Type B pancreatic cell (in vitro differentiated cells): ENCODE measurements at regions not wholly inside any gene's neighbourhood (a gene's known extent, or its start where the extent isn't known, plus 50 kb on each side); places are given as distances from the start of the nearest gene placed in this dataset.
"Not testable (repeated sequence)": the region's sequence is repeated elsewhere in the genome, so short reads cannot be mapped to it uniquely, and the experiment has no call there.

ENCODE experiments used
- DNase-seq: peaks from one replicate; pipeline ENCODE4 v3.0.0; 2021; ENCODE audit warnings: mixed read lengths; ENCODE audit not compliant: unreplicated experiment; ENCODE audit errors: extremely low spot score
- H3K27ac Mint-ChIP-seq: 2 replicates; pipeline ENCODE4 v1.8.0; 2021; ENCODE audit warnings: mild to moderate bottlenecking, mixed read lengths
- H3K27me3 Mint-ChIP-seq: 2 replicates; pipeline ENCODE4 v1.8.0; 2021; ENCODE audit warnings: mixed read lengths
- H3K36me3 Mint-ChIP-seq: 2 replicates; pipeline ENCODE4 v1.8.0; 2021; ENCODE audit warnings: mixed read lengths
- H3K4me1 Mint-ChIP-seq: one replicate; pipeline ENCODE4 v1.8.0; 2021; ENCODE audit warnings: mixed read lengths; ENCODE audit not compliant: unreplicated experiment
- H3K4me3 Mint-ChIP-seq: 2 replicates; pipeline ENCODE4 v1.8.0; 2021; ENCODE audit warnings: mild to moderate bottlenecking, mixed read lengths
- H3K9me3 Mint-ChIP-seq: 2 replicates; pipeline ENCODE4 v1.8.0; 2021; ENCODE audit warnings: mixed read lengths
- TF ChIP-seq, protein P1 (sequence below): fragments of 200-600 bp; sonication (generic); conservative IDR thresholded peaks from 2 replicates; pipeline ENCODE4 v1.5.0; 2021; ENCODE audit warnings: antibody characterized with exemption, mild to moderate bottlenecking

GRCh38 chr6:14569394-14569793, 451.8 kb downstream of the CD83 start:
- TF ChIP-seq, protein P1, sequence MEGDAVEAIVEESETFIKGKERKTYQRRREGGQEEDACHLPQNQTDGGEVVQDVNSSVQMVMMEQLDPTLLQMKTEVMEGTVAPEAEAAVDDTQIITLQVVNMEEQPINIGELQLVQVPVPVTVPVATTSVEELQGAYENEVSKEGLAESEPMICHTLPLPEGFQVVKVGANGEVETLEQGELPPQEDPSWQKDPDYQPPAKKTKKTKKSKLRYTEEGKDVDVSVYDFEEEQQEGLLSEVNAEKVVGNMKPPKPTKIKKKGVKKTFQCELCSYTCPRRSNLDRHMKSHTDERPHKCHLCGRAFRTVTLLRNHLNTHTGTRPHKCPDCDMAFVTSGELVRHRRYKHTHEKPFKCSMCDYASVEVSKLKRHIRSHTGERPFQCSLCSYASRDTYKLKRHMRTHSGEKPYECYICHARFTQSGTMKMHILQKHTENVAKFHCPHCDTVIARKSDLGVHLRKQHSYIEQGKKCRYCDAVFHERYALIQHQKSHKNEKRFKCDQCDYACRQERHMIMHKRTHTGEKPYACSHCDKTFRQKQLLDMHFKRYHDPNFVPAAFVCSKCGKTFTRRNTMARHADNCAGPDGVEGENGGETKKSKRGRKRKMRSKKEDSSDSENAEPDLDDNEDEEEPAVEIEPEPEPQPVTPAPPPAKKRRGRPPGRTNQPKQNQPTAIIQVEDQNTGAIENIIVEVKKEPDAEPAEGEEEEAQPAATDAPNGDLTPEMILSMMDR, result no peak
- Mint-ChIP-seq H3K27me3 (peaks cover 4% of the 10 kb centered on the region), H3K4me3 (no peak overlapping the region), H3K36me3 (no peaks in the 10 kb centered on the region), H3K4me1 (peaks cover 14% of the 10 kb centered on the region), H3K9me3 (peaks cover 3% of the 10 kb centered on the region), H3K27ac (no peak overlapping the region)
- no peak for DNase-seq

GRCh38 chr6:14569874-14570273, 452.3 kb downstream of the CD83 start:
- not testable (repeated sequence) for DNase-seq, H3K9me3 Mint-ChIP-seq, H3K36me3 Mint-ChIP-seq, H3K4me3 Mint-ChIP-seq, H3K27ac Mint-ChIP-seq, H3K27me3 Mint-ChIP-seq
- peaks cover 17% of the 10 kb centered on the region for H3K4me1 Mint-ChIP-seq

DNA sequence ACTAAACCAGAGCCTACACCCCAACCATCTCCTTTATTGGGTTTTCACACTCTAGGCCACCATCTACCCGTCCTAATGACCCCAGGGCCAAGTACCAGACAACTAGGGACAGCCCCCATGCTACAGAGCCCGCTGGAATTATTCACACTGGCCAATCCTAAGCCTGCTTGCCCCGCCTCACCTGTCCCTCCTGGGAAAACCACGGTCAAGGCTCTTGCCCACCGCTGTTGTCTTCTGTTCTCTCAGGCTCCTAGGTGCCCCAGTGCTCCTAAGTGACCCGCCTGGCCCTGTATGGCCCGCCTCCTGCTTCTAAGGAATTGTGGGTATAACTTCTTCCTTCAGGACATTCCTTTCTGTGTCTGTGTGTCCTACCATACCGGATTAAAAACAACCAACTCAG, 453.4 kb downstream of the CD83 start:
- H3K36me3 Mint-ChIP-seq, result no peaks in the 10 kb centered on the region
- TF ChIP-seq, protein P1, result no peak
- no peak overlapping the region for H3K27ac Mint-ChIP-seq
- H3K9me3 Mint-ChIP-seq, result peaks cover 1% of the 10 kb centered on the region
- peaks cover 4% of the 10 kb centered on the region for H3K27me3 Mint-ChIP-seq
- H3K4me3 Mint-ChIP-seq, result no peak overlapping the region
- H3K4me1 Mint-ChIP-seq, result peaks cover 17% of the 10 kb centered on the region
- DNase-seq, result no peak

DNA sequence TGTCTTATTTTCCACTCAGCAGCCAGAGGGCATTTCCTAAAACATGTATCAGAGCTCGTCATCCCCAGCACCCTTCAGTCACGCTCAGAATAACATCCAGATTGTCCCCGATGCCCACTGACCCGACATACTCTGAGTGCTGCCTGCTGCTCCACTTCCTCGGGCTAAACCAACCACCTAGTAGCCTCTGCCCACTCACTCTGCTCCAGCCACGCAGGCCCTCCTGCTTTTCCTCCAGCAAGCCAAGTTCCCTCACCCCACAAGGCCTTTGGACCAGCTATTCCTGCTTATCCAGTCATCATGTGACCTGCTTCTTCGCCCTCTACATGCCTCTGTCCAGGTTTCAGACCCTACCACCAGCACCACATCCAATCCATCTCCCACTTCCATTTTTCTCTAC, 454.2 kb downstream of the CD83 start:
- no peak for DNase-seq
- Mint-ChIP-seq H3K4me1 (peaks cover 17% of the 10 kb centered on the region), H3K27me3 (peaks cover 4% of the 10 kb centered on the region), H3K4me3 (no peak overlapping the region), H3K36me3 (no peaks in the 10 kb centered on the region), H3K27ac (no peak overlapping the region), H3K9me3 (peaks cover 4% of the 10 kb centered on the region)
- TF ChIP-seq, protein P1, result no peak

DNA sequence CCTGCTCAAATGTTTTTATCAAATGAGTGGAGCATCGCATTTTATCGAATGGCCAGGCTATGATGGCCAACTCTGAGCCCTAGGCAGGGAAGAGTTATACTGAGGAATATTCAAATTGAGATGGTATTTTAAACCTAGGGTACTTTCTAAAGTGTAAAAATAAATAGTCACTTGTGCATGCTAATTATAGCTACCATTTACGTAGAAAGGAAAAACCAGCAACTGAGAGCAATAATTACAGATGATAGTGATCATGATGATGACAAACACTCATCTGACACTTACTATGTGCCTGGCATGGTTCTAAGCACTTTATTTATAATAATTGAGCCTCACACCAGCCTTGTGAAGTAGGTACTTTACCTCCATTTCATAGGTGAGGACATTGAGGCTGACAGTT, 455.7 kb downstream of the CD83 start:
- H3K4me1 Mint-ChIP-seq, result peaks cover 17% of the 10 kb centered on the region
- peaks cover 4% of the 10 kb centered on the region for H3K27me3 Mint-ChIP-seq
- DNase-seq, result no peak
- no peaks in the 10 kb centered on the region for H3K36me3 Mint-ChIP-seq
- H3K9me3 Mint-ChIP-seq, result peaks cover 4% of the 10 kb centered on the region
- TF ChIP-seq, protein P1, result no peak
- no peak overlapping the region for H3K4me3 Mint-ChIP-seq
- H3K27ac Mint-ChIP-seq, result no peak overlapping the region

GRCh38 chr6:14573703-14574290, 456.2 kb downstream of the CD83 start:
- Mint-ChIP-seq H3K9me3 (peaks cover 4% of the 10 kb centered on the region), H3K27ac (no peak overlapping the region), H3K4me1 (peaks cover 17% of the 10 kb centered on the region), H3K27me3 (peaks cover 4% of the 10 kb centered on the region), H3K36me3 (no peaks in the 10 kb centered on the region), H3K4me3 (no peak overlapping the region)
- no peak for DNase-seq
- TF ChIP-seq, protein P1, result no peak
